ENCODE measurements at regions not wholly inside any gene's neighbourhood (a gene's known extent, or its start where the extent isn't known, plus 50 kb on each side); places are given as distances from the start of the nearest gene placed in this dataset.

DNA sequence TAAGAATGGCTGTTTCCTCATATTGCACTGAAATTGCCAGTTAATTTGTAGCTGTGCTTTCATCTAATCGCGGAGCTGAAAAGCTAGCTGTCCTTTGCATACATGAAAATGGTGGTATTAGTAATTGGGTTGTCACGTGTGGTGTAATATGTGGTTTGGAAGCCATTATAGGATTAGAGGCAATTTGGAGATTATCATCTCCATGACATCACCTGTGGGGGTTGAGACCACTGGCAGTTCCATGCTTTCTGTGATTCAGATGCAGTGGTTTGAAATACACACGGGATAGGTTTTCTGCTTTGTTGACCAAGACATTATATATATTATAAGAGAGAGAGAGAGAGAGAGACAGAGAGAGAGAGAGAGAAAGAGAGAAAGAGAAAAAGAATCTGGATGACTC is 180.8 kb downstream of the RAB11FIP2 start:
- Mint-ChIP-seq H3K36me3 (no peaks in the 10 kb centered on the region), H3K4me1 (no peaks in the 10 kb centered on the region), H3K27me3 (peaks cover 4 to 10% of the 10 kb centered on the region in 2 donors), H3K27ac (no peak overlapping the region), H3K4me3 (no peak overlapping the region), H3K9me3 (peaks cover 0 to 2% of the 10 kb centered on the region in 2 donors)
- ATAC-seq (replicated peaks) (no peak), DNase-seq (no peak)

DNA sequence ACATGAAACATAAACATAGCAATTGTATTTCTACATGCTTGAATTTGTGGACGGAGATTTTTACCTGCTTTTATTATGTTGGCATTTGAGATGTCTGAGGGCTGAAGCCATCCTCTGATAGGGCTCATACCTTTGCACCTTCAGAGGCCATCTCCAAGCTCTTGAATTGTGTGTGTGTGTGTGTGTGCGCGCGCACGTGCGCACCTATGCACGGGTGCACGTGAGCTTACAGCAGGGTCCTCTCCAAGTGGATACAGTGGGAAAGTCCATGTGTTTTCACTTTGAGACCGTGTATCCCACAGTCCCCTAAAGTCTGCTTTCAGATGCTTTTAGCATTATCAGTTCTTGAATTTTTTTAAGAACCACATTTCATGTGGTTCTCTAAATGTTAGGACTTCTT is 178.6 kb downstream of the RAB11FIP2 start:
- Mint-ChIP-seq H3K27ac (no peak overlapping the region), H3K4me1 (no peaks in the 10 kb centered on the region), H3K9me3 (peaks cover 0 to 2% of the 10 kb centered on the region in 2 donors), H3K4me3 (no peak overlapping the region), H3K36me3 (no peaks in the 10 kb centered on the region), H3K27me3 (peaks cover 10% of the 10 kb centered on the region in 2 donors)
- ATAC-seq (replicated peaks) (no peak), DNase-seq (no peak)

DNA sequence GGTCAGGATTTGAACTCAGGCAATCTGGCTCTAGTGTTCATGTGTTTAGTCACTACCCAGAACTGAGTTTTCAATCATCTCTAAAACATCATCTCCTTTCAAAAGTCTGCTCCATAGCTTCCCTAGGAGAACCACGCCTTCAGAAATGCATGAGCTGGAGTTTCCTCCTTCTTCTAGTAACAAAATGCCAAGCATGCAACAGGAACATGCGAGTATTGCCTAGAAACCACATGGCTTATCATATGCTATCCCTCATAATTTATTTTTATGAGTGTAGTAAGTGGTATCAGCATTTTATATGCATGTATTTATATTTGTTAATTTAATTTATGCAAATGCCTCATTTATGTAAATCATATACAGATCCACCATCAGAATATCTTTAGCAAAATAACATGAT is 170.9 kb downstream of the RAB11FIP2 start:
- H3K36me3 Mint-ChIP-seq: no peaks in the 10 kb centered on the region
- H3K4me3 Mint-ChIP-seq: no peak overlapping the region
- no peak for DNase-seq
- no peak overlapping the region for H3K27ac Mint-ChIP-seq
- peaks cover 5 to 13% of the 10 kb centered on the region in 2 donors for H3K27me3 Mint-ChIP-seq
- no peaks in the 10 kb centered on the region for H3K4me1 Mint-ChIP-seq
- H3K9me3 Mint-ChIP-seq: peaks cover 0 to 2% of the 10 kb centered on the region in 2 donors
- ATAC-seq (replicated peaks): no peak

DNA sequence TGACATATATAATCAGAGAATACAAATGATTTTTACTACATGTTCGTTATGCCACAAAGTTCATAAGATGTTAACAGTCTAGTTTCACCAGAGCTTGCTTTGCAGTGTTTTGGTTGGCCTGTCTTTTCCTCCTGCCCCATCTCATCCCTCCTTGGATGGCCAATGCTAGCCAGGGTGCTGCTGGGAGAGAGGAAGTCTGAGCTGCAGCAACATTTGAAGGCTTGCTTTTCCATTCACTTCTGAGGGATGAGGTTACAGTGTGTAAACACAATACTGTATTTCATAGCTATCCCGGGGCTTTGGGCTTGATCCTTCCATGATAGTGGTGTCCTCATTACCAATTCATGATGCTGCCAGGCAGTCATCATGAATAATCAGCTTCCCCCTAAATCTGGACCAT is 170.5 kb downstream of the RAB11FIP2 start:
- peaks cover 0 to 2% of the 10 kb centered on the region in 2 donors for H3K9me3 Mint-ChIP-seq
- H3K27me3 Mint-ChIP-seq: peaks cover 3 to 13% of the 10 kb centered on the region in 2 donors
- H3K27ac Mint-ChIP-seq: no peak overlapping the region
- no peaks in the 10 kb centered on the region for H3K4me1 Mint-ChIP-seq
- no peak for DNase-seq
- H3K36me3 Mint-ChIP-seq: no peaks in the 10 kb centered on the region
- ATAC-seq (replicated peaks): no peak
- no peak overlapping the region for H3K4me3 Mint-ChIP-seq

DNA sequence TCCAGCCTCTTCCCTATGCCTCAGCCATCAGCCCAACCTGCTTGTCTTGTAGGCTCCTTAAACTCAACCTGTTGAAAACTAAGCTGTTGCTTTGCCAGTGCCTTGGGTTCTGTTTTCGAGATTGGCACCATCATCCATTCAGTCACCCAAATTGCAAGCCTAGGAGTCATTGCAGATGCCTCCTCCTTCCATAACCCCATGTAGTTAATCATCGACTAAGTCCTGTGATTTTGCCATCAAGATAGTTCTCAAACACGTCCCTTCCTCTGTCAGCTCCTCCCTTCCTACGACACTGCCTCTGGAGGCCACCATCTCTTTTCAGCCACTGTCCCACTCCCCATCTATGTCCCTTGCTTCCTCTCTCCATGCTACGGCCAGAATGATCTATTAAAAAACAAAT is 168.1 kb downstream of the RAB11FIP2 start:
- no peak for ATAC-seq (replicated peaks)
- DNase-seq: no peak
- Mint-ChIP-seq H3K36me3 (no peaks in the 10 kb centered on the region), H3K27me3 (peaks cover 0 to 13% of the 10 kb centered on the region in 2 donors), H3K27ac (no peak overlapping the region), H3K4me3 (no peak overlapping the region), H3K9me3 (peaks cover 0 to 2% of the 10 kb centered on the region in 2 donors), H3K4me1 (no peaks in the 10 kb centered on the region)

DNA sequence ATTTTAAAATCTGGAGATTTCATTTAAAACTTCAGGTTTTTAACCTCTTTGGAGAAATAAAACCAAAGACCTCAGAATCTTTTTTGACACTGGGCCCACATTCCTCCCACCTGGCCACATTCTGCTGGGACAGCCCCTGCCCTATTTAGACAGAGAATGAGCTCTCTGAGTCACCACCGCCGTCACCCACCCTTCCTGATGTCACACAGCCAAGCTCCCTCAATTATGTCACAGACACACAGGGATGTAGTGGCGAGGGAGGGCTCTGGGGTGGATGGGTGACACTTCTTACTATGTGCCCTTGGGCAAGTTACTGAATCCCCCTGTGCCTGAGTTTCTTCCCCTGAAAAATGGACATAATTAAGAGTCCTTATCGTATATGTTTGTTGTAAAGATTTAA is 162.6 kb downstream of the RAB11FIP2 start:
- Mint-ChIP-seq H3K27me3 (peaks cover 0 to 19% of the 10 kb centered on the region in 2 donors), H3K27ac (no peak overlapping the region), H3K36me3 (no peaks in the 10 kb centered on the region), H3K4me3 (no peak overlapping the region), H3K9me3 (no peaks in the 10 kb centered on the region), H3K4me1 (no peaks in the 10 kb centered on the region)
- ATAC-seq (replicated peaks): no peak
- no peak for DNase-seq

DNA sequence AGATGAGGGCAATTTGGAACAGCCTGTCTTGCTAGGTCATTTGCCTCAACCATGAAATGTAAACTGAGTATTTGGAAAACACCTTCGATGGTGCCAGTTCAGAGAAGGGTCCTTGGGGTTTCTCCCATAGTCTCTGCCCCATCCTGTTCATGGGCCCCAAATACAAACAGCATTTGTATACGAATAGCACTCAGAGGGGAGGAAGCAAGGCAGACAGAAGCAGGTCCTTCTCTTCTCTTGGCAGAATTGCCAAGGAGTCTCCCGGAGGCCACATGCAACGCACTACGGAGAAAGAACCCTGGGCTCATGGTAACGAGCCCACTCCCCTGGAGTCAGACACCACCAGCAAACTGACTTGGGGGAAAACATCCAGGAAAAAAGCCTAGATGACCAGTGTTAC is 162.1 kb downstream of the RAB11FIP2 start:
- Mint-ChIP-seq H3K4me1 (no peaks in the 10 kb centered on the region), H3K4me3 (no peak overlapping the region), H3K27ac (no peak overlapping the region), H3K27me3 (peaks cover 0 to 14% of the 10 kb centered on the region in 2 donors), H3K36me3 (no peaks in the 10 kb centered on the region), H3K9me3 (no peaks in the 10 kb centered on the region)
- ATAC-seq (replicated peaks) (no peak), DNase-seq (no peak)

DNA sequence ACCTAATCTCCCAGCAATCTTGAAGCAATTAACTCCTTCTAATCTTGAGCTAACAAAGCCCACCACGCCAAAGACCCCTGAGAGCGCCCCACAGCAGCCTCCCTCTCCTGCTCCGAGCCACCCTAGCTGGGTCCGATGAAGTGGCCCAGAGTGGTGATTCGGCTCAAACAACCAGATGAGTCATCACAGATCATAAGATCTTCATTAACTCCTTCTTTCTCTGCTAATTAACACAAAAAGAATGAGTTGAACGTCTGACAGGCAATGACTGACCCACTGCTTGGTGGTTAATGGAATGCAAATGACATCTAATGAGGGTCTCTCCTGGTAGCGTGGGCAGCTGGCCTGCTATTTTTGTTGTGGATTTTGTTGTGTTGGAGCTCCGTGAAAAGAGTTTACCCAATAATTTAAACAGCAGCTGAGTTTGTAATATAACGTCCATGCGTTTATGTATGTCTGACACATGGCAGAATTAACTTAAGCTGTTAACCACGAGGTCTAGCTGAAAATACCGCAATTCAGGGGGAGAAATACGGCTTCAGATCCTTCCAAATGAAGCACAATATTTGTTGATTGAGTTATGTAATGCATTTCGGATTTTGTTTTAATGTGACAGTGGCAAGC is 161.4 kb downstream of the RAB11FIP2 start:
- no peak overlapping the region for H3K4me3 Mint-ChIP-seq
- peaks cover 3 to 13% of the 10 kb centered on the region in 2 donors for H3K27me3 Mint-ChIP-seq
- H3K4me1 Mint-ChIP-seq: no peaks in the 10 kb centered on the region

DNA sequence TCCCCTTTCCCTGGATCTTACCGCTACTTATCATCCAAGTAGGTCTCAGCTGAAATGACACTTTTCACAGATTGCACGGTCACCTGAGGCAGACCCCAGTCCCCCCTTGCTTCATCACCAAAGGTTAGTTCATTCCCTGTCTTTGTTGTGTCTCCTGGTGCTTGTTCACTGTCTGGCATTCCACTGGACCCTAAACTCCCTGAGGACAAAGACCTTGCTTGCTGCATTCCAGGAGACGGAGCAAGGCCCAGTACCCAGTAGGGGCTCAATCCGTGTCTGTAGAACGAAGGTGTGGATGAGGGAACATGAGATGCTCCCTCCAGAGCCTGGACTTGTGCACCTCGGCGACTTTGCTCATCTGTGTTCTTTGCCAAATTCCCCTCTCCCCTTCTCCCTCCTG is 160.0 kb downstream of the RAB11FIP2 start:
- no peaks in the 10 kb centered on the region for H3K4me1 Mint-ChIP-seq
- DNase-seq (no peak), ATAC-seq (replicated peaks) (no peak)
- H3K27me3 Mint-ChIP-seq: peaks cover 3 to 13% of the 10 kb centered on the region in 2 donors
- H3K36me3 Mint-ChIP-seq: no peaks in the 10 kb centered on the region
- no peaks in the 10 kb centered on the region for H3K9me3 Mint-ChIP-seq
- H3K27ac Mint-ChIP-seq: no peak overlapping the region
- no peak overlapping the region for H3K4me3 Mint-ChIP-seq

More for the DNA sequence above, 161.4 kb downstream of the RAB11FIP2 start:
- DNase-seq (no peak), ATAC-seq (replicated peaks) (no peak)
- no peaks in the 10 kb centered on the region for H3K9me3 Mint-ChIP-seq
- H3K36me3 Mint-ChIP-seq: no peaks in the 10 kb centered on the region
- no peak overlapping the region for H3K27ac Mint-ChIP-seq

DNA sequence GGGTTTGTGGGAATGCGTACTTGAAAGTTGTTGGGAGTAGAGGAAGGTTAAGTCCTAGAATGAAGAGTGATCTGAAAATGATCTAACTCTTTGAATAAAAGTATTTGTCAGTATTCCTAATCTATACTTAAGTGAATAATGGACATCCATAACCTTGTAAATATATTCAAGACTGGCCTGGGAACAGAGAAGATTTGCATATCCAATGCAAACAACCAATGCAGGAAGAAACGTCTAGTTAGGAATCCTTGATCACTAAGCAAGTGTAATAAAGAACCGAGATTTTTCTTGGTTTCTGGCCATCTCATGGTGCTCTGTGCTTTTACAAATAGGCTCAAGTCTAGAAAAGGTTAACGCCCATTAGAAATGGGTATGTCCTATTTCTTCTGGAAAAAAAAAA is 157.1 kb downstream of the RAB11FIP2 start:
- no peak overlapping the region for H3K4me3 Mint-ChIP-seq
- peaks cover 8 to 13% of the 10 kb centered on the region in 2 donors for H3K27me3 Mint-ChIP-seq
- ATAC-seq (replicated peaks) (no peak), DNase-seq (no peak)
- H3K27ac Mint-ChIP-seq: no peak overlapping the region
- no peaks in the 10 kb centered on the region for H3K36me3 Mint-ChIP-seq
- no peaks in the 10 kb centered on the region for H3K4me1 Mint-ChIP-seq
- H3K9me3 Mint-ChIP-seq: no peaks in the 10 kb centered on the region

DNA sequence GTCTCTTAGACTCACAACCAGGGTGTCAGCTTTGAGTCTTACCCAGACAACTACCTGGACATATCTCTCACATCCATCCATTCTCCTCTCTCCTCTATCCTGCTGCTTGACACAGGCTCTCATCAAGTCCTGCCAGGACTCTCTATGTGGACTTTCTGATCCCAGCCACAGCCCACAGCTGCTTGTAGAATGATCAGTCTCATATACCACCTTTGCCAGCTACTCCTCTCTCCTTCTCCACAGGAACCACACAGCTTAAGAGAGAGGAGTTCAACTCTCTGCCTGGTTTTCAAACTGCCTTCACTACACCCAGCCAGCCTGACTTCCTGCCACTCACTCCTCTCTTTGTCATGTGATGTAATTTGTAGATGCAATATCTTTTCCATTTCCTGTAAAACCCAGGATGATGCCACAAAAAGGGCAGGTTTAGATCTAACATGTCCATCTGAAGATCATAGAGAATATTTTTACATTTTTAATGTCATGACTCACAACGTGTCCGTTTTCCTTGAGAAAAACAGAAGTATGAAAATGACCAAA is 154.0 kb downstream of the RAB11FIP2 start:
- H3K4me1 Mint-ChIP-seq: no peaks in the 10 kb centered on the region
- H3K36me3 Mint-ChIP-seq: no peaks in the 10 kb centered on the region
- no peak overlapping the region for H3K27ac Mint-ChIP-seq
- H3K9me3 Mint-ChIP-seq: peaks cover 6 to 10% of the 10 kb centered on the region in 2 donors
- H3K27me3 Mint-ChIP-seq: peaks cover 0 to 8% of the 10 kb centered on the region in 2 donors
- no peak for ATAC-seq (replicated peaks)
- no peak for DNase-seq
- H3K4me3 Mint-ChIP-seq: no peak overlapping the region

DNA sequence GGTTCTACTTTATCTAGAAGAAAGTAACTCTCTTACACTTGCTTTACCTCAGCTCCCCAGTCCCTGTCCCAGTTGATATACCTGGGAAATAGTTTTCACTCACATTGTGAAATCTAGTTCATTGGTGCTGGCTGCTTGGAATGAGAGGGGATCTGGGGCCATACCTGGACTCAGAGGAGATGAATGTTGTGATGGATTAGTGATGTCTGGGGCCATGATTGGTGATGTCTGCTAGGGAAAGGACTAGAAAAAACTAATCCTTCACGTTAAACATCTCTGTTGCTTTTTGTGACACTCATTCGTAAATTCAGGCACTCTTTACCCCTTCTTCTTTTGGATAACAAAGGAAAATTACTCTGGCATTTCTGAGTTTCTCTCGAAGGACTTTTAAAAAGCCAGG is 152.4 kb downstream of the RAB11FIP2 start:
- no peaks in the 10 kb centered on the region for H3K36me3 Mint-ChIP-seq

DNA sequence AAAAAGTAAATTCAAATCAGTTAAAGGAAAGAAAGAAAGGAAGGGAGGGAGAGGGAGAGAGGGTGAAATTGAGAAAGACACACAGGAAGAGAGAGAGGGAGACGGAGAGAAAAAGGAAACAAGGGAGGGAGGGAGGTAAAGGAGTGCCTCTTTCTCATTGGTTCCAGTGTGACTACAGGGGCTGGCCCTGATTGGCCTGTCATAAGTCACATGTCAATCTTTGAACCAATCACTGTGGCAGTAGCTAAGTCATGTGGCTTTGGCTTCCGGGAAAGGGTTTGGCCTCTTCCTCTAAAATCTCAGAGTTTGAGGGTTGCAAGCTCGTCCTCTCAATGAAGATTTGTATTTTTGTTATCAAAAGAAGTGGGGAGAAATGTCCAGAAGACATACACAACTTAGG is 150.2 kb downstream of the RAB11FIP2 start:
- ATAC-seq (replicated peaks): no peak
- no peak overlapping the region for H3K27ac Mint-ChIP-seq
- peaks cover 6 to 10% of the 10 kb centered on the region in 2 donors for H3K9me3 Mint-ChIP-seq

More for the DNA sequence above, 152.4 kb downstream of the RAB11FIP2 start:
- peaks cover 6 to 10% of the 10 kb centered on the region in 2 donors for H3K9me3 Mint-ChIP-seq
- no peak for ATAC-seq (replicated peaks)
- no peak for DNase-seq
- peaks cover 2 to 8% of the 10 kb centered on the region in 2 donors for H3K27me3 Mint-ChIP-seq
- no peak overlapping the region for H3K27ac Mint-ChIP-seq
- H3K4me3 Mint-ChIP-seq: no peak overlapping the region
- H3K4me1 Mint-ChIP-seq: no peaks in the 10 kb centered on the region

DNA sequence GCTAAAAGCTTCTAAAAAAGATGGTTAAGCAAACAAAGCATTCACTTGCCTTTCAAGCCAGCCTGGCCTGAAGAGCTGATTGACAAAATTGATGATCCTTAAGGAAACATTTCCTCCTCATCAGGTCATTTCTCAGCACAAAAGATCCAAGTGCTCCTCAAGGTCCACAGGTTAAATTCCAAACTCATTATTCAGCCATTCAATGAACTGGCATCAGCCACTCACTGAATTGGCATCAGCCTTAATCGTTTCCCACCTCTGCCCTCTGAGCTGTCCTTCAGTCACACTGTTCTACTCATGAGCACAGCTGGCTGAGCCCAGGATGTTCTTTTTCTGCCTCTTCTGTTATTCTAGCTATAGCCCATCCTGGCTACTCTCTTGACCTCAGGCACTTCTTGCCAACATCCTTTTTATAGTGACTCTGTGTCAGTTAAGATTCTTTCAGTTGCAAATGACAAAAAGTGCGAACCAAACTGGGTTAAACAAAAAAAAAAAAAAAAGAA is 147.5 kb downstream of the RAB11FIP2 start:
- ATAC-seq (replicated peaks) (no peak), DNase-seq (no peak)
- H3K27ac Mint-ChIP-seq: no peak overlapping the region
- no peak overlapping the region for H3K4me3 Mint-ChIP-seq
- H3K36me3 Mint-ChIP-seq: no peaks in the 10 kb centered on the region
- peaks cover 6 to 10% of the 10 kb centered on the region in 2 donors for H3K9me3 Mint-ChIP-seq
- peaks cover 0 to 12% of the 10 kb centered on the region in 2 donors for H3K27me3 Mint-ChIP-seq
- H3K4me1 Mint-ChIP-seq: no peaks in the 10 kb centered on the region

More for the DNA sequence above, 150.2 kb downstream of the RAB11FIP2 start:
- Mint-ChIP-seq H3K27me3 (peaks cover 5 to 7% of the 10 kb centered on the region in 2 donors), H3K4me1 (no peaks in the 10 kb centered on the region), H3K36me3 (no peaks in the 10 kb centered on the region), H3K4me3 (no peak overlapping the region)
- no peak for DNase-seq

DNA sequence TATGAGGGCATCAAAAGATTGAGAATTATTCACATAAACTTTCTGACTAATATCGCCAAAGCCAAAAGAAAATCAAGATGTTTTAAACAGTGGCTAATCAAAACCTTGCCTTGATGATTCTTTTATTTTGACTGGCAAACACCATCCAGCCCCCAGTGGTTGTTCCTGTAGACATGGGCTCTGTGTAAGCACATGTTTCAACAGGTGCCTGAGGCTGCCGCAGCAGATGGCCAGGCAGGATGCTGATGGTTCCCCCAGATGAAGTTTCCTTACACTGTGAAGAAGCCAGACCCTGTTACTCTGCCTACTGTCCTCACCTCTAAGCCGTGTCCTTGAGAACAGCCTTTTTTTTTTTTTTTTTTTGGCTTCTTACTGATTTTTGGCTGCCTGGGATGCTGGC is 146.5 kb downstream of the RAB11FIP2 start:
- ATAC-seq (replicated peaks): no peak
- no peaks in the 10 kb centered on the region for H3K4me1 Mint-ChIP-seq
- no peak for DNase-seq
- no peak overlapping the region for H3K4me3 Mint-ChIP-seq
- H3K9me3 Mint-ChIP-seq: peaks cover 6 to 10% of the 10 kb centered on the region in 2 donors
- H3K27ac Mint-ChIP-seq: no peak overlapping the region
- H3K36me3 Mint-ChIP-seq: no peaks in the 10 kb centered on the region
- peaks cover 0 to 12% of the 10 kb centered on the region in 2 donors for H3K27me3 Mint-ChIP-seq

Data from stimulated activated naive B cell treated with anti-CD40 and anti-IgM and Interleukin-4, amounts not matched to agents 10 μg/mL and 1 μg/mL and 100 μg/mL, for 72 hours (primary cell).